DND-41 (cell line): ENCODE measurements at regions not wholly inside any gene's neighbourhood (a gene's known extent, or its start where the extent isn't known, plus 50 kb on each side); places are given as distances from the start of the nearest gene placed in this dataset.

Source experiments
- ATAC-seq: fragments of 200-7000 bp; cut with Tn5 transposase; 3 replicates; pipeline ENCODE4 v1.9.1; 2021; ENCODE audit warnings: low read depth; ENCODE audit not compliant: insufficient read depth
- DNase-seq: peaks from one replicate; pipeline ENCODE4 v3.0.0-alpha.2; 2020
- H2AFZ ChIP-seq: 2 replicates; pipeline ENCODE4 v1.6.0; 2012; ENCODE audit warnings: low read depth, low read length
- H3K27ac ChIP-seq: 2 replicates; pipeline ENCODE4 v1.5.1; 2012; ENCODE audit warnings: low read length, inconsistent platforms
- H3K27me3 ChIP-seq: fragments of 200-600 bp; sonication (generic); 2 replicates; pipeline ENCODE4 v1.6.0; 2012; ENCODE audit warnings: low read length, mild to moderate bottlenecking, inconsistent platforms; ENCODE audit not compliant: insufficient read depth, poor library complexity
- H3K36me3 ChIP-seq: 2 replicates; pipeline ENCODE4 v1.5.1; 2012; ENCODE audit warnings: low read length, inconsistent platforms; ENCODE audit not compliant: insufficient read depth
- H3K4me1 ChIP-seq: 2 replicates; pipeline ENCODE4 v1.5.1; 2012; ENCODE audit warnings: mild to moderate bottlenecking, low read length; ENCODE audit not compliant: insufficient read depth
- H3K4me2 ChIP-seq: 2 replicates; pipeline ENCODE4 v1.6.0; 2012; ENCODE audit warnings: mild to moderate bottlenecking, moderate library complexity, low read length, inconsistent platforms; ENCODE audit not compliant: insufficient read depth
- H3K4me3 ChIP-seq, 2 experiments: fragments of 200-600 bp in 1 of 2; shearing (Covaris generic) in 1 of 2; 2 replicates each; pipeline ENCODE4 v1.5.1; 2012 to 2016; ENCODE audit warnings: inconsistent platforms in 2 of 2, low read length in 2 of 2, mild to moderate bottlenecking in 2 of 2, low read depth in 1 of 2, moderate library complexity in 1 of 2
- H3K79me2 ChIP-seq: 2 replicates; pipeline ENCODE4 v1.6.0; 2012; ENCODE audit warnings: low read length, inconsistent platforms; ENCODE audit not compliant: insufficient read depth
- H3K9ac ChIP-seq: 2 replicates; pipeline ENCODE4 v1.6.0; 2012; ENCODE audit warnings: low read depth, mild to moderate bottlenecking, inconsistent platforms, low read length, moderate library complexity
- H3K9me3 ChIP-seq: 2 replicates; pipeline ENCODE4 v1.5.1; 2012; ENCODE audit warnings: low read length, moderate library complexity, mild to moderate bottlenecking, inconsistent platforms; ENCODE audit not compliant: insufficient read depth, severe bottlenecking
- H4K20me1 ChIP-seq: 2 replicates; pipeline ENCODE4 v1.6.0; 2012; ENCODE audit warnings: low read length; ENCODE audit not compliant: insufficient read depth
- CTCF ChIP-seq: IDR thresholded peaks from 2 replicates; pipeline ENCODE4 v1.5.1; 2012; ENCODE audit warnings: borderline replicate concordance, low read length, moderate library complexity, mild to moderate bottlenecking; ENCODE audit not compliant: poor library complexity, severe bottlenecking; ENCODE audit errors: extremely low read depth
- EZH2 ChIP-seq: IDR thresholded peaks from 3 replicates; pipeline ENCODE4 v1.6.1; 2012; ENCODE audit warnings: borderline replicate concordance, low read depth, mild to moderate bottlenecking, moderate library complexity, low read length, inconsistent platforms; ENCODE audit not compliant: severe bottlenecking

GRCh38 chr5:62684310-62684709 lies 105.7 kb downstream of the LRRC70 start:
- Histone ChIP-seq H4K20me1 (no peaks in the 10 kb centered on the region), H3K79me2 (no peaks in the 10 kb centered on the region), H3K4me3 (no peak overlapping the region), H3K4me2 (no peak overlapping the region), H3K4me1 (no peaks in the 10 kb centered on the region), H3K27me3 (no peaks in the 10 kb centered on the region), H3K27ac (no peak overlapping the region), H3K9ac (no peak overlapping the region), H3K36me3 (no peaks in the 10 kb centered on the region), H3K9me3 (peaks cover 4% of the 10 kb centered on the region), H2AFZ (no peak overlapping the region)
- DNase-seq (no peak), ATAC-seq (no peak)
- TF ChIP-seq EZH2 (no peak), CTCF (no peak)

- no peaks in the 10 kb centered on the region for H3K36me3 ChIP-seq
- no peak overlapping the region for H3K4me2 ChIP-seq
- no peak overlapping the region for H3K27ac ChIP-seq
- peaks cover 10% of the 10 kb centered on the region for H3K9me3 ChIP-seq
- H3K79me2 ChIP-seq = no peaks in the 10 kb centered on the region
- no peaks in the 10 kb centered on the region for H3K4me1 ChIP-seq
- H4K20me1 ChIP-seq = no peaks in the 10 kb centered on the region
- no peak for DNase-seq
- no peak overlapping the region for H2AFZ ChIP-seq
- TF ChIP-seq CTCF (no peak), EZH2 (no peak)
- no peak overlapping the region for H3K9ac ChIP-seq
- ATAC-seq = no peak
- no peak overlapping the region for H3K4me3 ChIP-seq
- no peaks in the 10 kb centered on the region for H3K27me3 ChIP-seq
These were observed 103.4 kb downstream of the LRRC70 start for GRCh38 chr5:62682059-62682458.

- Histone ChIP-seq H3K27me3 (no peaks in the 10 kb centered on the region), H3K4me2 (no peak overlapping the region), H3K36me3 (no peaks in the 10 kb centered on the region), H3K9me3 (peaks cover 7% of the 10 kb centered on the region), H3K27ac (no peak overlapping the region), H3K9ac (no peak overlapping the region), H3K79me2 (no peaks in the 10 kb centered on the region), H2AFZ (no peak overlapping the region), H4K20me1 (no peaks in the 10 kb centered on the region), H3K4me3 (no peak overlapping the region), H3K4me1 (no peaks in the 10 kb centered on the region)
- TF ChIP-seq CTCF (no peak), EZH2 (no peak)
- DNase-seq (no peak), ATAC-seq (no peak)
These were observed 102.7 kb downstream of the LRRC70 start for GRCh38 chr5:62681117-62681850.

GRCh38 chr5:62680121-62680520 lies 101.5 kb downstream of the LRRC70 start:
- no peaks in the 10 kb centered on the region for H3K27me3 ChIP-seq
- no peaks in the 10 kb centered on the region for H4K20me1 ChIP-seq
- ATAC-seq (no peak), DNase-seq (no peak)
- no peak for TF ChIP-seq CTCF
- TF ChIP-seq EZH2 = no peak
- no peaks in the 10 kb centered on the region for H3K79me2 ChIP-seq
- H3K9ac ChIP-seq = no peak overlapping the region
- peaks cover 7% of the 10 kb centered on the region for H3K9me3 ChIP-seq
- H3K27ac ChIP-seq = no peak overlapping the region
- no peaks in the 10 kb centered on the region for H3K4me1 ChIP-seq
- no peak overlapping the region for H2AFZ ChIP-seq
- no peaks in the 10 kb centered on the region for H3K36me3 ChIP-seq
- no peak overlapping the region for H3K4me3 ChIP-seq
- no peak overlapping the region for H3K4me2 ChIP-seq
